Activated CD8-positive, alpha-beta memory T cell treated with anti-CD3 and anti-CD28 coated beads for 24 hours (primary cell): ENCODE measurements at regions not wholly inside any gene's neighbourhood (a gene's known extent, or its start where the extent isn't known, plus 50 kb on each side); places are given as distances from the start of the nearest gene placed in this dataset.
"Not testable (repeated sequence)": the region's sequence is repeated elsewhere in the genome, so short reads cannot be mapped to it uniquely, and the experiment has no call there.

Experiments used
- DNase-seq: peaks from one replicate; pipeline ENCODE4 v3.0.0-alpha.2; 2020

- no peak for DNase-seq
Measured at GRCh38 chr21:27582948-27583430, 616.1 kb upstream of the ADAMTS5 start.

GRCh38 chr21:27582246-27582947 is 615.5 kb upstream of the ADAMTS5 start:
- DNase-seq = no peak

GRCh38 chr21:27581168-27581567 is 614.3 kb upstream of the ADAMTS5 start:
- no peak for DNase-seq

- DNase-seq = no peak
Measured at GRCh38 chr21:27580276-27580675, 613.4 kb upstream of the ADAMTS5 start.

- no peak for DNase-seq
Measured at GRCh38 chr21:27578741-27579265, 611.9 kb upstream of the ADAMTS5 start.

- DNase-seq = no peak
Measured at GRCh38 chr21:27572696-27573095, 605.8 kb upstream of the ADAMTS5 start.

GRCh38 chr21:27571706-27572105 is 604.8 kb upstream of the ADAMTS5 start:
- no peak for DNase-seq

- DNase-seq = no peak
Measured at GRCh38 chr21:27570306-27570868, 603.5 kb upstream of the ADAMTS5 start.

GRCh38 chr21:27569831-27570230 is 602.9 kb upstream of the ADAMTS5 start:
- no peak for DNase-seq

GRCh38 chr21:27569091-27569490 is 602.2 kb upstream of the ADAMTS5 start:
- DNase-seq = no peak

GRCh38 chr21:27567381-27567780 is 600.5 kb upstream of the ADAMTS5 start:
- DNase-seq = no peak

- DNase-seq = no peak
Measured at GRCh38 chr21:27566521-27566920, 599.6 kb upstream of the ADAMTS5 start.

GRCh38 chr21:27565364-27565763 is 598.5 kb upstream of the ADAMTS5 start:
- DNase-seq = no peak

- no peak for DNase-seq
Measured at GRCh38 chr21:27564684-27565301, 597.9 kb upstream of the ADAMTS5 start.

- DNase-seq = no peak
Measured at GRCh38 chr21:27562303-27562702, 595.4 kb upstream of the ADAMTS5 start.

GRCh38 chr21:27561116-27561515 is 594.2 kb upstream of the ADAMTS5 start:
- no peak for DNase-seq

GRCh38 chr21:27557356-27557755 is 590.5 kb upstream of the ADAMTS5 start:
- DNase-seq = no peak

GRCh38 chr21:27555996-27556395 is 589.1 kb upstream of the ADAMTS5 start:
- DNase-seq = no peak

GRCh38 chr21:27550287-27550686 is 583.4 kb upstream of the ADAMTS5 start:
- no peak for DNase-seq

- DNase-seq = no peak
Measured at GRCh38 chr21:27548486-27548885, 581.6 kb upstream of the ADAMTS5 start.

GRCh38 chr21:27545754-27546349 is 579.0 kb upstream of the ADAMTS5 start:
- DNase-seq = no peak

- not testable (repeated sequence) for DNase-seq
Measured at GRCh38 chr21:27542126-27542525, 575.2 kb upstream of the ADAMTS5 start.

GRCh38 chr21:27536319-27536718 is 569.4 kb upstream of the ADAMTS5 start:
- DNase-seq = no peak

GRCh38 chr21:27535188-27535587 is 568.3 kb upstream of the ADAMTS5 start:
- no peak for DNase-seq
